H1 (cell line): ENCODE measurements at regions not wholly inside any gene's neighbourhood (a gene's known extent, or its start where the extent isn't known, plus 50 kb on each side); places are given as distances from the start of the nearest gene placed in this dataset.

Experiments
- ASH2L ChIP-seq: fragments of 200-600, 300-600 bp; sonication (generic); IDR thresholded peaks from one replicate; pipeline ENCODE4 v1.7.1; 2017; ENCODE audit warnings: low read length
- CTBP2 ChIP-seq: IDR thresholded peaks from 2 replicates; pipeline ENCODE4 v1.7.0; 2011; ENCODE audit warnings: borderline replicate concordance, mild to moderate bottlenecking, moderate library complexity, mixed read lengths, low read length; ENCODE audit not compliant: insufficient read depth, insufficient read length
- RXRA ChIP-seq: IDR thresholded peaks from 2 replicates; pipeline ENCODE4 v1.6.1; 2011; ENCODE audit warnings: low read depth, mild to moderate bottlenecking, low read length, moderate library complexity; ENCODE audit not compliant: insufficient read depth
- TF ChIP-seq, protein P1 (sequence below): IDR thresholded peaks from 2 replicates; pipeline ENCODE4 v1.6.1; 2011; ENCODE audit warnings: low read length, improper control_type of control experiment

DNA sequence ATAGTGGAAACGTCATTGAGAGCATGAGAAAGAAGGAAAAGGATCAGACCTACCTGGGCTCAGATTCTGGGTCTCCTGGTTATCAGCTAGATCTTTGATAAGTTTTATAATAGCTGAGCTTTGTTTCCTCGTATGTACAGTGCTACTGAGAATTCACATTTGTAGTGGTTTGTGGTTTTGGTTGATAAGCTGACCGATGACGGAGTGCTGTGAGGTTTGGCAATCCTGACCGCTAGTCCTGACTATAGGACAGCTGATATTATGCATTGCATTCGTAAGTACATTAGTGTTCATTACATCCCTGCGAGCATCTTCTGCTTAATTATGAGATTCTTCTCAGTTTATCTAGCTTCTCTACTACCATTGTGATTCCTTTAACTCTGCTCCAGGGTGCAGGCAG is 190.7 kb upstream of the SLC27A6 start (continued):
- TF ChIP-seq RXRA: no peak
- TF ChIP-seq CTBP2: no peak
- TF ChIP-seq, protein P1, sequence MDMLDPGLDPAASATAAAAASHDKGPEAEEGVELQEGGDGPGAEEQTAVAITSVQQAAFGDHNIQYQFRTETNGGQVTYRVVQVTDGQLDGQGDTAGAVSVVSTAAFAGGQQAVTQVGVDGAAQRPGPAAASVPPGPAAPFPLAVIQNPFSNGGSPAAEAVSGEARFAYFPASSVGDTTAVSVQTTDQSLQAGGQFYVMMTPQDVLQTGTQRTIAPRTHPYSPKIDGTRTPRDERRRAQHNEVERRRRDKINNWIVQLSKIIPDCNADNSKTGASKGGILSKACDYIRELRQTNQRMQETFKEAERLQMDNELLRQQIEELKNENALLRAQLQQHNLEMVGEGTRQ: no peak
- no peak for TF ChIP-seq ASH2L
